MM.1S (cell line): ENCODE measurements at regions not wholly inside any gene's neighbourhood (a gene's known extent, or its start where the extent isn't known, plus 50 kb on each side); places are given as distances from the start of the nearest gene placed in this dataset.

ENCODE experiments used
- DNase-seq: peaks from one replicate; pipeline ENCODE4 v3.0.0-alpha.2; 2015
- H2AFZ ChIP-seq: fragments of 300-600 bp; sonication (generic); 2 replicates; pipeline ENCODE4 v1.6.0; 2016; ENCODE audit warnings: antibody characterized with exemption, low read length
- H3F3A ChIP-seq: fragments of 300-600 bp; sonication (generic); 2 replicates; pipeline ENCODE4 v1.6.1; 2016; ENCODE audit warnings: mild to moderate bottlenecking, antibody characterized with exemption, low read length, moderate library complexity, mixed read lengths; ENCODE audit not compliant: insufficient read depth
- H3K27ac ChIP-seq: fragments of 300-600 bp; sonication (generic); 2 replicates; pipeline ENCODE4 v1.5.1; 2016; ENCODE audit warnings: mild to moderate bottlenecking, low read length
- H3K27me3 ChIP-seq: fragments of 300-600 bp; sonication (generic); replicated peaks from 2 replicates; pipeline ENCODE4 v1.6.0; 2016; ENCODE audit warnings: low read length; ENCODE audit not compliant: insufficient read depth
- H3K36me3 ChIP-seq: fragments of 300-600 bp; sonication (generic); replicated peaks from 2 replicates; pipeline ENCODE4 v1.6.1; 2016; ENCODE audit warnings: mild to moderate bottlenecking, low read length, mixed read lengths; ENCODE audit not compliant: insufficient read depth
- H3K4me1 ChIP-seq: fragments of 300-600 bp; sonication (generic); 2 replicates; pipeline ENCODE4 v1.6.1; 2016; ENCODE audit warnings: low read length, mixed read lengths
- H3K4me2 ChIP-seq: fragments of 300-600 bp; sonication (generic); 2 replicates; pipeline ENCODE4 v1.6.0; 2016; ENCODE audit warnings: low read depth, low read length
- H3K4me3 ChIP-seq: fragments of 300-600 bp; sonication (generic); 2 replicates; pipeline ENCODE4 v1.5.1; 2016; ENCODE audit warnings: low read length, mixed read lengths
- H3K79me2 ChIP-seq: fragments of 300-600 bp; sonication (generic); 2 replicates; pipeline ENCODE4 v1.6.1; 2016; ENCODE audit warnings: mixed run types, low read length, mixed read lengths
- H3K9ac ChIP-seq: fragments of 300-600 bp; sonication (generic); 2 replicates; pipeline ENCODE4 v1.6.1; 2016; ENCODE audit warnings: low read length, mixed read lengths
- H3K9me2 ChIP-seq: fragments of 300-600 bp; sonication (generic); replicated peaks from 2 replicates; pipeline ENCODE4 v1.6.1; 2016; ENCODE audit warnings: mild to moderate bottlenecking, low read length, mixed read lengths; ENCODE audit not compliant: insufficient read depth
- H3K9me3 ChIP-seq: fragments of 300-600 bp; sonication (generic); replicated peaks from 2 replicates; pipeline ENCODE4 v1.6.1; 2016; ENCODE audit warnings: mild to moderate bottlenecking, low read length, mixed read lengths; ENCODE audit not compliant: insufficient read depth
- H4K20me1 ChIP-seq: fragments of 300-600 bp; sonication (generic); 2 replicates; pipeline ENCODE4 v1.6.1; 2016; ENCODE audit warnings: mild to moderate bottlenecking, low read length, moderate library complexity, mixed read lengths; ENCODE audit not compliant: insufficient read depth
- EZH2 ChIP-seq: fragments of 300-600 bp; sonication (generic); optimal IDR thresholded peaks from 2 replicates; pipeline ENCODE3; 2017; ENCODE audit warnings: low read depth, mild to moderate bottlenecking, antibody characterized with exemption, low read length, mixed read lengths
- EZH2phosphoT487 ChIP-seq: fragments of 300-600 bp; sonication (generic); IDR thresholded peaks from 2 replicates; pipeline ENCODE4 v1.6.1; 2018; ENCODE audit warnings: antibody characterized with exemption, low read length
- TF ChIP-seq, protein P1 (sequence below): fragments of 300-600 bp; sonication (generic); IDR thresholded peaks from 2 replicates; pipeline ENCODE4 v1.5.1; 2016; ENCODE audit warnings: antibody characterized with exemption, low read length, mixed read lengths

DNA sequence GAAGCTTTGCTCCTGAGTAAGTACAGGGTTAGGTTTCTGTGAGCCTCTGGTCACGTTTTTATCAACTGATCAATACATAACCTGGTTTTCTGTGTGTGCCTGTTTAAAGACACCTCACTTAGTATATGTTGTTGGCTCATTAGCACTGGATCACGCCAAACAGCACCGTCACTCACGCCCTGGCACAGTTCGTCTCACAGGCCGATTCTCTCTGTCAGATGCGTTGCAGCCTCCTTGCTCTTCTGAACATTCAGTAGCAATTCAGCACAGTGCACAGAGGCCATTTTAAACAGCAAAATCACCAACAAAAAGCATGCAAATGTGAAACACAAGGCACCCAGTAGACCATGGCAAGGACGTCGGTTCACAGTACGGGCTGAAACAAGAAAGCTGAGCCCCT lies 288.5 kb downstream of the IRS2 start:
- no peaks in the 10 kb centered on the region for H3K27me3 ChIP-seq
- no peaks in the 10 kb centered on the region for H3K4me1 ChIP-seq
- no peaks in the 10 kb centered on the region for H3K9me2 ChIP-seq
- no peak overlapping the region for H3K9ac ChIP-seq
- no peaks in the 10 kb centered on the region for H3F3A ChIP-seq
- no peak overlapping the region for H3K27ac ChIP-seq
- H4K20me1 ChIP-seq = no peaks in the 10 kb centered on the region
- no peak overlapping the region for H3K4me3 ChIP-seq
- no peak overlapping the region for H3K4me2 ChIP-seq
- no peaks in the 10 kb centered on the region for H3K36me3 ChIP-seq
- no peaks in the 10 kb centered on the region for H3K79me2 ChIP-seq
- no peak overlapping the region for H2AFZ ChIP-seq
- no peak for TF ChIP-seq EZH2
- TF ChIP-seq, protein P1, sequence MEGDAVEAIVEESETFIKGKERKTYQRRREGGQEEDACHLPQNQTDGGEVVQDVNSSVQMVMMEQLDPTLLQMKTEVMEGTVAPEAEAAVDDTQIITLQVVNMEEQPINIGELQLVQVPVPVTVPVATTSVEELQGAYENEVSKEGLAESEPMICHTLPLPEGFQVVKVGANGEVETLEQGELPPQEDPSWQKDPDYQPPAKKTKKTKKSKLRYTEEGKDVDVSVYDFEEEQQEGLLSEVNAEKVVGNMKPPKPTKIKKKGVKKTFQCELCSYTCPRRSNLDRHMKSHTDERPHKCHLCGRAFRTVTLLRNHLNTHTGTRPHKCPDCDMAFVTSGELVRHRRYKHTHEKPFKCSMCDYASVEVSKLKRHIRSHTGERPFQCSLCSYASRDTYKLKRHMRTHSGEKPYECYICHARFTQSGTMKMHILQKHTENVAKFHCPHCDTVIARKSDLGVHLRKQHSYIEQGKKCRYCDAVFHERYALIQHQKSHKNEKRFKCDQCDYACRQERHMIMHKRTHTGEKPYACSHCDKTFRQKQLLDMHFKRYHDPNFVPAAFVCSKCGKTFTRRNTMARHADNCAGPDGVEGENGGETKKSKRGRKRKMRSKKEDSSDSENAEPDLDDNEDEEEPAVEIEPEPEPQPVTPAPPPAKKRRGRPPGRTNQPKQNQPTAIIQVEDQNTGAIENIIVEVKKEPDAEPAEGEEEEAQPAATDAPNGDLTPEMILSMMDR = no peak
- no peak for TF ChIP-seq EZH2phosphoT487
- DNase-seq = no peak
- H3K9me3 ChIP-seq = no peaks in the 10 kb centered on the region

DNA sequence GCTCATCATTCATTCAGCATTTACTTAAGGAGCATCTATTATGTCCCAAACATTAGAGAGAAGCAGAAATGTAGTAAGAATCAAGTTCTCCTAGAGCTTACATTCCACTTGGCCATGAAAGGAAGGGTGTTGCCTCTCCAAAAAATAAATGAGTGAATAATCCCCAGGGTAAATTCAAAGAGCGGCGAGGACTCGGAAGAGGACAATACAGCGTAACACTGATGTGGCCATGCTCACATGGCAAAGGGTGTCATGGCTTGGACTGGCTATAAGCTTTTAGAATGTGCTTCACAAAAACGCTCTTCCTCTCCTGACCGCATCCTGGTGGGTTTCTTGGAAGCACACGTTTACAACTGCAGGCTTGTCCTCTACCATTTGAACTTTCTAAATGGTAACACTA lies 290.2 kb downstream of the IRS2 start:
- H3K79me2 ChIP-seq = no peaks in the 10 kb centered on the region
- no peaks in the 10 kb centered on the region for H3K36me3 ChIP-seq
- no peaks in the 10 kb centered on the region for H4K20me1 ChIP-seq
- H3K9ac ChIP-seq = no peak overlapping the region
- no peaks in the 10 kb centered on the region for H3K9me2 ChIP-seq
- no peak overlapping the region for H3K4me3 ChIP-seq
- H3K4me1 ChIP-seq = no peaks in the 10 kb centered on the region
- no peak overlapping the region for H3K4me2 ChIP-seq
- H3K27ac ChIP-seq = no peak overlapping the region
- DNase-seq = no peak
- TF ChIP-seq EZH2phosphoT487 = no peak
- TF ChIP-seq, protein P1 = no peak
- no peak for TF ChIP-seq EZH2
- no peaks in the 10 kb centered on the region for H3K9me3 ChIP-seq
- no peaks in the 10 kb centered on the region for H3K27me3 ChIP-seq
- H3F3A ChIP-seq = no peaks in the 10 kb centered on the region
- no peak overlapping the region for H2AFZ ChIP-seq

DNA sequence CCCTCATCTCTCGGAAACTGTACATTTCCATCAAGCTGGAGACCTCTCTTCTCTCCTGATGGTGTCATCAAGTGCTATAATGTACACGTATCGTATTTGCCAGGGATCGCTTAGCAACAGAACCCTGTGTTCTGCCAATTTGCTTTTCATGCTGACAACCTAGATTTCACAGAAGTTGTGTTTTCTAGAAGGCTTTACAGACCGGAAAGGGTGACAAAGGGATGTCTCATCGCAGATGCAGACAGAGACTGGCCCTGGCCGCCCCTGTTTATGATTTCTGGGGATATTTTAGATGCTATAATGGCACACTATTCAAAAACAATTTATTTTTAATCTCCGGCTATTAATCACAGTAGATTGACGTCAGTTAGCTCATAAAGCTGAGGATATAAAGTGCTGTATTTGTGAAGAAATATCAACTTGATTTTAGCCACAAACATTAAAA lies 291.4 kb downstream of the IRS2 start:
- Histone ChIP-seq H2AFZ (no peak overlapping the region), H3K9me3 (no peaks in the 10 kb centered on the region), H3K4me2 (no peak overlapping the region), H4K20me1 (no peaks in the 10 kb centered on the region), H3F3A (no peaks in the 10 kb centered on the region), H3K9ac (no peak overlapping the region), H3K4me3 (no peak overlapping the region), H3K27ac (no peak overlapping the region), H3K4me1 (no peaks in the 10 kb centered on the region), H3K36me3 (no peaks in the 10 kb centered on the region), H3K79me2 (no peaks in the 10 kb centered on the region), H3K27me3 (no peaks in the 10 kb centered on the region), H3K9me2 (no peaks in the 10 kb centered on the region)
- DNase-seq = no peak
- TF ChIP-seq, protein P1 = no peak
- TF ChIP-seq EZH2phosphoT487 (no peak), EZH2 (no peak)
